Gastroesophageal sphincter (tissue), 3 donors: ENCODE measurements at regions not wholly inside any gene's neighbourhood (a gene's known extent, or its start where the extent isn't known, plus 50 kb on each side); places are given as distances from the start of the nearest gene placed in this dataset.

ENCODE experiments used
- CTCF ChIP-seq, 4 experiments: fragments of 200-600 bp in 2 of 4; fragments of 450-650 bp in 2 of 4; sonication (generic) in 1 of 4; IDR thresholded peaks; one replicate each; pipeline ENCODE4 v1.5.1; 2017 to 2019; ENCODE audit warnings: antibody characterized with exemption in 4 of 4, mild to moderate bottlenecking in 2 of 4, moderate library complexity in 2 of 4
- EP300 ChIP-seq: sonication (generic); formaldehyde crosslinking; IDR thresholded peaks from one replicate; pipeline ENCODE4 v1.6.1; 2017; ENCODE audit warnings: antibody characterized with exemption, mild to moderate bottlenecking
- POLR2A ChIP-seq, 2 donors: fragments of 450-650 bp; IDR thresholded peaks; one replicate each; pipeline ENCODE4 v1.6.1; 2017; ENCODE audit warnings: antibody characterized with exemption in 2 of 2, mild to moderate bottlenecking in 2 of 2, moderate library complexity in 1 of 2
- POLR2AphosphoS5 ChIP-seq: sonication (generic); formaldehyde crosslinking; IDR thresholded peaks from one replicate; pipeline ENCODE4 v1.6.1; 2017; ENCODE audit warnings: antibody characterized with exemption

- TF ChIP-seq CTCF (IDR thresholded peaks at IDR 0.05) = no peak
- no peak for TF ChIP-seq POLR2A (IDR thresholded peaks at IDR 0.05)
- no peak for TF ChIP-seq EP300
- TF ChIP-seq POLR2AphosphoS5 = no peak
Observed at GRCh38 chr13:23516702-23517101, 53.5 kb upstream of the TNFRSF19 start.
